GM19463 (cell line): ENCODE measurements at regions not wholly inside any gene's neighbourhood (a gene's known extent, or its start where the extent isn't known, plus 50 kb on each side); places are given as distances from the start of the nearest gene placed in this dataset.

Experiments
- ATAC-seq: cut with Tn5 transposase; IDR thresholded peaks from one replicate; pipeline ENCODE4 v1.9.1; 2021; ENCODE audit warnings: mild to moderate bottlenecking, moderate library complexity; ENCODE audit not compliant: unreplicated experiment

DNA sequence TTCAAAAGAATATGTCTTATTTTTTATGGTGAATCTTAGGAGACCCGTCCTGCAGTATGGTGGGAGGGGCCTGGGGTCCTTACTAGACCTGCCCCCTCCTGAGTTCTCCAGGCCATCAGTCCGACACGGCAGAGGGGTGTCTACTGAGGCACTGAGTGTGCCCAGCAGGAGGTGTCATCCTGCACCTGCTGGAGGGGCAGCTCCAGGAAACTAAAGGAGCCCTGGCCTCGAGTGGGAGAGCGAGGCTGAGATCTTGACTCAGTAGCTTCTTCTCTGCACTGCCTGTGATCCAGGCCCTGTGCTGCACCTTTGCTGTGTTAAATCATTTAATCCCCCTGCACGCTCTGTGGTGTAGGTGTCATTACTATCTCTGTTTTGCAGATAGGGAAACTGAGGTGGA, 587.7 kb downstream of the PTPRU start:
- ATAC-seq, result no peak

DNA sequence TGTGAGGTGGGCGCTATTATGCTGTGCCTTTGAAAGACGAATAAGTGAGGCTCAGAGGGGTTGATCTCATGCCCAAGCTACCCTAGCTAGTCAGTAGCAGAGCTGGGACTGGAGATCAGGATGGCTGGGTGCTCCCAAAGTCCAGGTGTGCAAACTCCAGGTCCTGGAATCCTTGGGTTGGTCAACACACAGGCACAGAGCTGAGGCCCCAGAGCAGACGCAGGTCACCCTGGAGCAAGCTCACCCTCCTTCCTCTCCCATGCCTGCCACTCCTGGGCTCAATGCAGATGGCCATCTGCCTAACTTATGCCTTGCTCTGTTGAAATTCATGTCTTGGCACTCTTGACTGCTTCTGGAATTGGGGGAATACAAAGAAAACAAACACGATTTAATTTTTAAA, 587.2 kb downstream of the PTPRU start:
- ATAC-seq, result no peak

DNA sequence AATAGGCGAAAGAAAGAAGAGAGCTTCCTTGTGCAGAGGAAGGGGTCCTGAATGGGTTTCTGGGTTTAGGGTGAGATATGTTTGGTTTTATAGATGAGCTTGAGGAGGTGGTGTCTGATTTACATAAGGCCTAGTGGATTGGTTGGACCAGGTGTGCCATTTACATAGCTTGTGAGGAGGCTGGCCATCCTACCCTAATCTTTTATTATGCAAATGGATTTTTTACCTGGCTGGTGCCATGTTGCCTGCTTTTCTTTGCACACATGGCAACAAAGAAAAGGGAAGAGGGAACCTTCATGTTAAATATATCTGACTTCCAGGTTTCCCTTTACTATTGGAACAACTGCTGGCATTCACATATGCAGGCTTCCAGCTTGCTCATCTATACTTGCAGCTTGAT, 585.3 kb downstream of the PTPRU start:
- ATAC-seq, result no peak

DNA sequence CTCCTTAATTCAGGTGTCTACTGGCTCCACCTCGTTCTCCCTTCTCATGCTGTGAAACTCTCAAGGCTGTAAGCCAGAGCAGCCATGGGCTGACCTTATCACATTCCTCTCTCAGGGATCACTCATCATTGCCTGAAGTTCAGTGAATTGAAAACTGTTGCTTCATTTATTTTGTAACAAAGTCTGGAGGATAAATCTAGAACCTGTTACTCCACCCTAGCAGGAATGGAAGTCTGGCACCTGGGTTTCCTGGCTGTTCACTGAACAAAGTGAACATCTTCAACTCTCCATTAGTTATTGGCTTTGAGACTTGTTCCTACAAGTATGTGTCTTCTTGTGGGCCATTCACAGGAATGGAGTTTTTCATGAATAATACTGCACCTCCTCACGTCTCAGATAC, 584.1 kb downstream of the PTPRU start:
- no peak for ATAC-seq

- no peak for ATAC-seq
Observed at GRCh38 chr1:29812408-29813135, 576.2 kb downstream of the PTPRU start.

- no peak for ATAC-seq
Observed at GRCh38 chr1:29811727-29812407, 575.5 kb downstream of the PTPRU start.

DNA sequence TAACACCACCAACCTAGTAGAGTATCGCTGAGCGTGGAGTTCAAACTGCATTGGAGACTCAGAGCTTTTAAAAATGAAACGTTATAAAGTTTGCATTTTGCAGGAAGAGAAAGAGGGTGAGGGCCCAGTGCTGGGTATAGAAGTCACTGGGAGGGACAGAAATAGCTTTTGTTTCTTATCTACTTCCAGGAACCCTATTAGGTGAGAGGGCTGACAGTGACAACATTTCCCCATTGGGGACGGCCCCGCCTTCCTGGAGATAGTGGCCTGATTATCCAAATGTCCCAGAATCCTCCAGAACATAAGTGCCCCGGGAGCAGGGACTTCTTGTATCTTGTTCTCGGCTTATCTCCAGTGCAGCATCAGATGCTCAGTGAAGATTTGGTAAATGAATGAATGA, 574.9 kb downstream of the PTPRU start:
- ATAC-seq, result no peak

DNA sequence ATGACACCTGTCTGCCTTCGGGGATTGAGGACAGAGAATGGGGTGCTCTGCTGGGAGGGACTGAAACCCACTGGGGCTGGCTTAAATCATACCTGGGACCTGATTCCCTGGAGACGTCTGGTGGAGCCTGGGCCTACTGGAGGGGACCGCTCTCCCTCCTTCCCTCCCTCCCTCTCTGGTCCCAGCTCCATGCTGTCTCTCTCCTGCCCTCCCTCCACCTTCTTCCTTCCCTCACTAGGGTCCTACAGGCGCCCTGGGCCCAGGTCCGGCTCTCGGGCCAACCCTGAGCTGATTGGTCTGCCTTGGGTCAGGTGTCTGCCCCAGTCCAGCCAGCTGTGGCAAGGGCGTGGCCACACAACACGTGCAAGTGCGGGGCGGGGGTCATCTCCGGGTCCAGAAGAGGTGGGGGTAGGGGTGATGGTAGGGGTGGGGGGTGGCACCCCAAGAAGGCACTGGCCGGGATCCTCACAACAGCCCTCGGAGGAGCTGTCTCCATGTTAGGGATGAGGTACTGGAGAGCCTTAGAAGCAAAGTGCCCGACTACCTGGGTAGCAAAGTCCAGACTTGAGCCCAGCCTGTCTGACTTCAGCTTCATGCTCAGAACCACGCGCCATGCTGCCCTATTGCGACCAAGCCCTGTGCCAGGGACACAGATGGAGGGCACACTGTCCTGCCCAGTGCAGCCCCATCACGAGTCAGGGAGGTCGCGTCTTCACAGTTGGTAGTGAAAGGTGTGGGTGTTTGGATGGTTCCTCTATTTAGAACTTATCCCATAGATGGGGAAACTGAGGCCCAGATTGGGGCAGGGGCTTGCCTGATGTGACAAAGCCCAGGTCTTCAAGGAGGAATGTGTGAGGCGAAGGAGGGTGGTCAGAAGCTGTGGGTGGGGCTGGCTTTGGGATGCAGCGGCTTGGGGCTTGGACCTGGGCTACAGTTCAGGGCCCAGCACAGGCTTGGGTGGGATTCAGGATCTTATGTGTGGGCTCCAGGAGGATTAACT, 574.1 kb downstream of the PTPRU start:
- no peak for ATAC-seq

DNA sequence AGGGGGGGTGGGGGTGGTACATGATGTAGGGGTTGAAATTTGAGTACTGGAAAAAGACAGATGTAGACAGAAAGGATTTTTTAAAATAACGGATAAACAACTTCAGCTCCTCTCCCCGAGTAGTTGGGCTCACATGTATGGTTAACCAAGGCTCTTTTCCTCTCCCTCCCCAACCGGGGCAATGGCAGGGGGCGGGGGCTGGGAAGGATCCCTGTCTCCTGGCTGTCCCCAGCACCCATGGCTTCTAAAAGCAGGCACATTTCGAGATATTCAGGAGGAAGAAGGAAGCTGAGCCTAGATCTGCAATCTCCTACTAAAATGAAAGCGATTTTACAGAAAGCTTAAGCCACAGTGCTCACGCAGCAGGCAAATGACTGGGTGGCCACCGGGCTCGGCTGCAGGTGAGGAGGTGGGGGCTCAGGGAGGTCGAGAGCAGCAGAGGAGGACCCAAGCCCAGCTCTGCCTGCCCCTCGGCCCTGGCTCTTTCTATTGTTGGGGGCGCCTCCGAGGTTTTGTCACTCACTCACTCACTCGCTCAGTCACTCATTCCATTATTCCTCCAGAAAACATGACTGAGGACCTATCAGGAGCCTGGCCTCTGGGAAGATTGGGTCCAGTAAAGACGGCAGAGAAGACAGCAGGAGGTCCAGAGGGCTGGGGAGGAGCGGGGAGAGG, 573.3 kb downstream of the PTPRU start:
- no peak for ATAC-seq

DNA sequence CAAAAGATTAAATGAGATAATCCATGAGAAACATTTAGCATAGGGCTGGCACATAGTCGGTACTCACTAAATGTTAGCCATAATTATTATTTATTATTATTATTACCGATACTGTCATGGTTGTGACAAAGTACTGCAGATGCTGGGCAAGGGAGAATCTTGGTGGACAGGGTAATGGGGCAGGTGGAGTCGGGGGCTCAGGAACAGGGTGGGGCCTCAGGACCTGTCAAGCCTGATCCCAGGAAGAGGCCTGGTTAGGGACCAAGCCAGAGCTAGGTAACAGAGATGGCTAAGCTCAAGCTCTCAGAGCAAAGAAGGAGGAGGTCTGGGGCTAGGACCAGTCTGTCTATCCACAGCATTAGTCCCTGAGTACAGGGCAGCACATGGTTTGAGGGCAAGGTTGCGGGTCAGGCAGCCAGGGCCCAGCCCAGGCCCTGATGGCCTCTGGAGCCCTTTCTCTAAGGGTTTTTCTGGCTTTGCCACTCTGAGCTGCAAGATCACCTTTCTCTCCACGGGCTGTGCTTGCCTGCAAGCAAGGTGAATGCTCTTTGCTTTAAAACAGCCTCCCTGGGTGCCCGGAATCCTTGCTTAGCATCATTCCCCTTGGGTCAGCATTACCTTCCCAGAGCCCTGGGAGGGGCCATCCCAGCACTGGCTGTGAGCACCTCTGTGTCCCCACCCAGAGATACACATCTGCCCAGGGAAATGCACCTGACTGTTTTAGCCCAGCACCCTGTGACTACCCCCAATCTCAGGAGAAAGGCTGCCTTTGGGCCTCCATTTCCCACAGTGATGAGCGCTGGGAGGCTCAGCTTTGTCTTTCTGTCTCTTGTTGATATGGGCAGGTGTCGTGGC, 572.0 kb downstream of the PTPRU start:
- no peak for ATAC-seq

GRCh38 chr1:29807689-29808088, 571.4 kb downstream of the PTPRU start:
- no peak for ATAC-seq

GRCh38 chr1:29806646-29807319, 570.5 kb downstream of the PTPRU start:
- ATAC-seq, result no peak

DNA sequence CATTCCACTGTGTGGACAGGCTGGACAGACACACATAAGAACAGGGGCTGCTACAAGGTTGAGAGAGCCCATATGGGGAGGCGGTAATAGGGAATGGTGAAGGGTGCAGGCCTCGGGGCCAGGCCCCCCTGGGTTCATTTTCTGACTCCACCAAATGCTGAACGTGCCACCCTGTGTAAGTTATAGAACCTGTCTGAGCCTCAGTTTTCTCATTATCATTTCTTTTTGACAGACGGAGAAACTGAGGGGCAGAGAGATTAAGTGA, 569.5 kb downstream of the PTPRU start:
- no peak for ATAC-seq

- no peak for ATAC-seq
Observed at GRCh38 chr1:29805122-29805895, 569.0 kb downstream of the PTPRU start.

- ATAC-seq, result no peak
Observed at GRCh38 chr1:29804181-29804899, 568.0 kb downstream of the PTPRU start.

DNA sequence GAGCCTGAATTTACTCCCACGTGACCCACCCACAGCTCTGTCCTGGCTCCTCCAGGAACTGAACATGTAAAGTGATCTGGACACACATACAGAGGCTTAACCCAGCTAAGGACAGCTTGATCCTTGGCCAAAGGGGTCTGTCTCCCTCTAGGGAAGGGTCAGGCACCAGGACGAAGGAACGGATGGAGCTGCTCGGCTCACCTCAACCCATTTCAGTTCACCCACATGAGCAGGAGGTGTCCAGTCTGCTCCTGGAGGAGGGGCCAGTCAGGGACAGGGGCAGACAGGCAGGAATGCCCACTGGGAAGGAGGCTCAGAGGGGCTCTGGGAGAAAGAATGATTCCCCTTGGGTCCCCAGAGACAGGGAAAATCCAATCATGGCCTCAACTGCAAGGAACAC, 567.2 kb downstream of the PTPRU start:
- ATAC-seq, result no peak

DNA sequence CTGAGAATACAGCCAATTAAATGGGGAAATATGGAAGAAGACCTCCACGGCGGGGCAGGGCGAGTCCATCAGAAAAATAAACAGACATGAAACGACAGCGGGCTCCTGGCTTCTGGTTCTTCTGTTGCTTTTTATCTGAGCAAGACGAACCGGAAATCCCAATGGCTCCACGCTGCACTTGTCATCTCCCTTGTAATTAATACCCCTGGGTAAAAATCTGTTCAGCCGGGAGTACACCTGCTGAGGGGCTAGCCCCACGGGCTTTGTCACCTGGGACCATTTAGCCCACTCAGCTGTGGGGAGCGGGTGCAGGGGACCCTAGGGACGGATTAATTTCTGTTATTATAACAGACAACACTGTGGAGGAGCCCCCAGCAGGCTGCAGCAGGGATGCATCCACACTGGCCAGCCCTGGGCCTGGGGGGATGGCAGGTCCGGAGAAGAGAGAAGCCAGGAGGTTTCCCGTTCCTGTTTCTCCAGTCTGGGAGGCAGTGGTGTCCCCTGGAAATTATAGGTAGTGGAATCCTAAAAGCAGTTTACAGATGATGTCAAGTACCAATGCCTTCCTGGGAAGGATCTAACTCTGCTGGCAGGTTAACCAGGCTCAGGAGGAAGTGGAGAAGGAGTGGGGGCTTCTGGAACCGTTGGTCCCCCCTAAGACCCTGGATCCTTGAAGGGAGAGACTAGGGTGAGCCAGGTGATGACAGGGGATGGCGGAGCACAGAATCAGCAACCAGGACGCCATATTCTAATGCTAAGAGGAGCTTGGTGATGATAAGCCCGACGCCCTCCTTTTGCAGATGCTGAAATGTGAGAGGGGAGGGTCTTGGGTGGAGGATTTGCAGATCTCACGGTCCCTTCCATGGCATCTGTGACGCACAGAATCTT, 566.1 kb downstream of the PTPRU start:
- no peak for ATAC-seq
